NCI-H345 treated with DMSO at 0.1 percent for 48 hours (cell line): ENCODE measurements at regions not wholly inside any gene's neighbourhood (a gene's known extent, or its start where the extent isn't known, plus 50 kb on each side); places are given as distances from the start of the nearest gene placed in this dataset.
A peak's percentile ranks its signal among the peaks of the same experiment; 100 is the strongest.

Experiments used
- DNase-seq: peaks from one replicate; lab custom pipeline; 2025; ENCODE audit not compliant: unreplicated experiment; lab: John Stamatoyannopoulos, UW

- no peak for DNase-seq
Measured at GRCh38 chr6:139686308-139686707, 311.9 kb upstream of the CITED2 start.

GRCh38 chr6:139685009-139685408, 310.6 kb upstream of the CITED2 start:
- no peak for DNase-seq

- DNase-seq: no peak
Measured at GRCh38 chr6:139680819-139681218, 306.4 kb upstream of the CITED2 start.

- DNase-seq: no peak
Measured at GRCh38 chr6:139679516-139680179, 305.2 kb upstream of the CITED2 start.

- no peak for DNase-seq
Measured at GRCh38 chr6:139676718-139677117, 302.3 kb upstream of the CITED2 start.

- DNase-seq: no peak
Measured at GRCh38 chr6:139666284-139666683, 291.8 kb upstream of the CITED2 start.

DNA sequence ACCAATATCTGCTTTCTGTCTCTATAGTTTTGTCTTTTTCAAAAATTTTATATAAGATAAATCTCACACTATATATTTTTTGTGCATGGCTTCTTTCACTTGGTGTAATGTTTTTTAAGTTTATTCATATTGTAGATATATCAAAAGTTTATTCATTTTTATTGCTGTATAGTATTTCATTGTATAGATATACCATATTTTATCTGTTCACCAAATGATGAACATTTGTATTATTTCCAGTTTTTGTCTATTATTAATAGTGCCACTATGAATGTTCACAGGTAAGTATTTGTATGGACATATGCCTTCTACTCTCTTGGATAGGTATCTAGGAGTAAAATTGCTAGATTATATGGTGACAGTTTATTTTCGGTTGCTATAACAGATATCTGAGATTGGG, 289.5 kb upstream of the CITED2 start:
- DNase-seq: no peak

- no peak for DNase-seq
Measured at GRCh38 chr6:139659711-139660110, 285.3 kb upstream of the CITED2 start.

GRCh38 chr6:139659196-139659595, 284.7 kb upstream of the CITED2 start:
- DNase-seq: no peak

- no peak for DNase-seq
Measured at GRCh38 chr6:139657119-139657518, 282.7 kb upstream of the CITED2 start.

DNA sequence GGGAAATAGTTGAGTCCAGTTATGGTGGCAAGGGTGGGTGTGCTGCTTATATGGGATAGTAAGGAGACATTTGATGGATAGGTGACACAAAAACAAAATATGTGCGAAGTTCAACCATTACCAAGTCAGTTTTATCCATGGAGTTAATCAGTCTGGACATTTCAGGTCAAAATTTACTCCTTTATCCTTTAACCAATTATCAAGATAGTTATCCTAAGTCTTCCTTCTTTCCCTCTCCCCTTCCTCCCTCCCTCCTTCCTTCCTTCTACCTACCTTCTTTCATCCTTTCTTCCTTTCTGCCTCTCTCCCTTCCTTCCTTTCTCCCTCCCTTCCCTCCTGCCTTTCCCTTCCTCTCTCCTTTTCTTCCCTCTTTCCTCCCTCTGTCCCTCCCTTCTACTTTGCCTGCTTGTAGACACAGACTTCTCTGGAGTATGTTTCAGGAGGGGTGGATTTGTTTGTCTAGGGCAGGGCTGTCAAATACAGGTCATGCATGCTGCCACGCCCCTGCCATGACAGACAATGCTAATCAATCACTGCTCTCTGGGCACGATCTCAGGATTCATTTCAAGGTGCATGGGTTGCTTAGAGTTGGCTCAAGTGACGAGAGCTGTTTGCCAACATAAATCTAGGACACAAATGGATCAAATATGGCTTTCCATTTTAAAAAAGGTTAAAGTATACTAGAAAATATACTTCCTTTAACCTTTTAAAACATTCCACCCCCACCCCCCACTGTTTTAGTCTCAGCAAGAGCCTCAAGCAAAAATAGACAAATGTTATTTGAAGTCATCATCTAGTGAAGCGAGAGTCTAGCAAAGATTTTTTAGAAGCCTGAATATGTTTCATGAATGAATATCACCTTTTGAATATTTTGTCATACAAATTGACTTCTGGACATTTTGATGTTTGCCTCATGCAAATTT, 281.6 kb upstream of the CITED2 start:
- DNase-seq: peak; percentile 7

GRCh38 chr6:139654888-139655782, 280.7 kb upstream of the CITED2 start:
- no peak for DNase-seq

DNA sequence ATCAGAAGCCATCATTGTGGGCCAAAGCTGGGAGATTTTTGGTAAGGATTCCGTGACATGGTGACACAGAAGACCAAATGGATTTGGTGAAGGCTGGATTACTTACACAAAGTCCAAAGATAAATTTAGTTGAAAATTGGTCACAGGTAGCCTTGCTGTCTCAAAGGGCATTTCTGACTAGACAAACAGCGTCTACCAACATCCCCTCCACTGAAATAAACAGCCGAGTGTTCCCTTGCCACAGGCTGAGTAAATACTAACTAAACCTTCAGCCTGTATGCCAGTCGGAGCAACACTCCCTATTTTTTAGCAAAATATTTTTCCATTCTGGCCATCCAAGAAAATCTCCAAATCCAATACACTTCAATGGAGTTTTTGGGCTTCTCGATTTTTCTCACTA, 279.9 kb upstream of the CITED2 start:
- DNase-seq: no peak

- DNase-seq: no peak
Measured at GRCh38 chr6:139653111-139653510, 278.7 kb upstream of the CITED2 start.

DNA sequence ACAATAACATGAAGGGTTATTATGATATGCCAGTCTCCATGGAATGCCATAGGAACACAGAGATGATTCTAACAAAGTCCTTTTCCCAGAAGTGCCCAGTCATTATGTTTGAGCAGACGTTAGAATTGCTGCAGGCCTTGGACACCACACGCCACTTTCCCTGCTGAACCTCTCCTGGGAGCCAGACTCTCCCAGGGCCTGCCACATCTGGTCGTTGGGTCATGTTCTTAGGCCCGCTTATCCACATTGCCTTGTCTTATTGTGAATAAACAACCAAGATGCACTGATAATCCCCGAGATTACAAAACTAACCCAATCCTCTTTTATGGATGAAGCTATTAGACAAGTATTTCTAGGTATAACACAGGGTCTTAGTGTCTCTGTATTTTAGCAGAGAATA, 276.5 kb upstream of the CITED2 start:
- DNase-seq: no peak

DNA sequence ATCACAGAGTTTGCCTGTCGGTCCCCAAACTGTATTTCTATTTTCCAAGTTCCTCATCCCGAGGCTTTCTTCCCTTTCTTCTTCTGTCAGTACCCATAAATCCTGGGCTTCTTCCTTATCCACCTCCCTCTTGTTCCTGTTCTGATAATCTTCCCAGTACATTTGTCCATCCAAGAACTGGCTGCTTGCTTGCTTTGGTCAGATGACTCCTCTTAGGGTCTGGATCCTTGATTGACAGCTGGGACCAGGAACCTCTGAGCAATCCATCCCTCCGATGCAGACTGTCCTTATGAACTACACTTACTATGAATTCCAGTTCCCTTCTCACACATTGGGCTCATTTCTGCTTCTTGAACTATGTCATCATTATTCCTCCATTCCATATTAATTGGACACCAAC, 275.3 kb upstream of the CITED2 start:
- no peak for DNase-seq

GRCh38 chr6:139649128-139649527, 274.7 kb upstream of the CITED2 start:
- no peak for DNase-seq

GRCh38 chr6:139648430-139649000, 274.1 kb upstream of the CITED2 start:
- no peak for DNase-seq

GRCh38 chr6:139647841-139648240, 273.4 kb upstream of the CITED2 start:
- no peak for DNase-seq

- no peak for DNase-seq
Measured at GRCh38 chr6:139647016-139647415, 272.6 kb upstream of the CITED2 start.

- no peak for DNase-seq
Measured at GRCh38 chr6:139644821-139645220, 270.4 kb upstream of the CITED2 start.
